H1 (cell line): ENCODE measurements at regions not wholly inside any gene's neighbourhood (a gene's known extent, or its start where the extent isn't known, plus 50 kb on each side); places are given as distances from the start of the nearest gene placed in this dataset.

ENCODE experiments used
- BCL11A ChIP-seq, 2 experiments: IDR thresholded peaks; one replicate each; pipeline ENCODE4 v1.6.1; 2011; ENCODE audit warnings: low read depth in 2 of 2, low read length in 2 of 2, mild to moderate bottlenecking in 2 of 2
- CREB1 ChIP-seq: IDR thresholded peaks from 2 replicates; pipeline ENCODE4 v1.6.1; 2012; ENCODE audit warnings: inconsistent platforms
- SRF ChIP-seq: IDR thresholded peaks from 2 replicates; pipeline ENCODE4 v1.6.1; 2011; ENCODE audit warnings: mild to moderate bottlenecking, low read depth, low read length, moderate library complexity
- SUZ12 ChIP-seq: fragments of 200-600 bp; sonication (generic); IDR thresholded peaks from 2 replicates; pipeline ENCODE4 v1.6.1; 2012; ENCODE audit warnings: mild to moderate bottlenecking, inconsistent platforms, low read length, moderate library complexity, mixed read lengths

DNA sequence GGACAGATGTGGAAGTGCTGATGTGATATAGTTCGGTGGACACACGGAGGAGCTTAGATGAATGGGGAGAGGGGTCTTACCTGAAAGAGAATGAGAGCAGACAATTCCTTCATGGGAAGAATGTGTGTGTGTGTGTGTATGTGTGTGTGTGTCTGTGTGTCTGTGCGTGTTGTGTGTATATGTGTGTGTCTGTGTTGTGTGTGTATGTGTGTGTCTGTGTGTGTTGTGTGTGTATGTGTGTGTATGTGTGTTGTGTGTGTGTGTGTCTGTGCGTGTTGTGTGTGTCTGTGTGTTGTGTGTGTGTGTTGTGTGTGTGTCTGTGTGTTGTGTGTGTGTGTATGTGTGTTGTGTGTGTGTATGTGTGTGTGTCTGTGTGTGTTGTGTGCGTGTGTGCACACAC, 104.2 kb downstream of the FAM204A start (continued):
- no peak for TF ChIP-seq SUZ12
- no peak for TF ChIP-seq CREB1
- TF ChIP-seq SRF, result no peak
- no peak for TF ChIP-seq BCL11A (IDR thresholded peaks at IDR 0.05; ENCODE audit: low read depth in 2 of 2, low read length in 2 of 2)
